Stomach (tissue), 8 donors: ENCODE measurements at regions not wholly inside any gene's neighbourhood (a gene's known extent, or its start where the extent isn't known, plus 50 kb on each side); places are given as distances from the start of the nearest gene placed in this dataset.

Experiments
- DNase-seq, 2 donors: peaks; one replicate each; pipeline versions ENCODE4 v3.0.0 to v3.0.0-alpha.2; 2013 to 2019
- H3K27ac ChIP-seq, 5 donors: fragments of 200-600 bp in 4 of 5; sonication (generic) in 4 of 5; one replicate each; pipeline ENCODE4 v1.5.1; 2013 to 2019; ENCODE audit warnings: mild to moderate bottlenecking in 1 of 5, moderate library complexity in 1 of 5
- H3K27me3 ChIP-seq, 3 donors: fragments of 200-600 bp; sonication (generic); one replicate each; pipeline ENCODE4 v1.5.1; 2017 to 2019; ENCODE audit warnings: mixed run types in 1 of 3
- H3K36me3 ChIP-seq, 4 donors: fragments of 200-600 bp; sonication (generic); 1 replicate in 3 of 4; 2 replicates in 1 of 4; pipeline ENCODE4 v1.5.1; 2016 to 2019
- H3K4me1 ChIP-seq, 4 donors: fragments of 200-600 bp; sonication (generic); one replicate each; pipeline ENCODE4 v1.5.1; 2016 to 2019
- H3K4me3 ChIP-seq, 4 donors: fragments of 200-600 bp; sonication (generic) in 3 of 4; one replicate each; pipeline ENCODE4 v1.5.1; 2016 to 2019; ENCODE audit warnings: mild to moderate bottlenecking in 1 of 4
- H3K9me3 ChIP-seq, 4 donors: fragments of 200-600 bp; sonication (generic); one replicate each; pipeline ENCODE4 v1.5.1; 2016 to 2019
- CTCF ChIP-seq, 7 experiments: fragments of 450-650 bp in 4 of 7; fragments of 200-600 bp in 3 of 7; sonication (generic) in 3 of 7; IDR thresholded peaks; one replicate each; pipeline ENCODE4 v1.5.1; 2016 to 2019; ENCODE audit warnings: antibody characterized with exemption in 7 of 7, control low read depth in 2 of 7, mild to moderate bottlenecking in 1 of 7
- EP300 ChIP-seq: sonication (generic); formaldehyde crosslinking; IDR thresholded peaks from one replicate; pipeline ENCODE4 v1.6.1; 2017; ENCODE audit warnings: antibody characterized with exemption
- POLR2A ChIP-seq, 4 donors: fragments of 450-650 bp; IDR thresholded peaks; one replicate each; pipeline ENCODE4 v1.6.1; 2016; ENCODE audit warnings: antibody characterized with exemption in 4 of 4, control low read depth in 2 of 4, mild to moderate bottlenecking in 1 of 4, moderate library complexity in 1 of 4
- POLR2AphosphoS5 ChIP-seq, 3 donors: sonication (generic); formaldehyde crosslinking; IDR thresholded peaks; one replicate each; pipeline ENCODE4 v1.6.1; 2016; ENCODE audit warnings: antibody characterized with exemption in 3 of 3
- WGBS, 5 donors: extraction: QIAGEN DNeasy Blood & Tissue Kit in 3 of 5; methylation state at CpG; one replicate each; pipeline versions ENCODE4 v1.1.5 to v1.1.7; 2013 to 2018; 5-methylcytosine and 5-hydroxymethylcytosine counted together
- intact Hi-C: fragments of 100-400 bp; cut with DNase I; formaldehyde crosslinking; loops from one replicate; pipeline ENCODE4 v1.15.1; 2023; ENCODE audit warnings: low total_unique reads
- donor health status: healthy with polysubstance abuse.
- donor health status: Bipolar disorder and iron deficiency.
- donor health status: healthy.

GRCh38 chr4:160202802-160203201, 1099.9 kb downstream of the RAPGEF2 start:
- no peaks in the 10 kb centered on the region for H3K4me1 ChIP-seq
- H3K9me3 ChIP-seq, result peaks cover 0 to 13% (median 3%) of the 10 kb centered on the region in 4 donors
- H3K27me3 ChIP-seq, result no peaks in the 10 kb centered on the region
- no peak overlapping the region for H3K27ac ChIP-seq
- intact Hi-C loops, result no loop called here
- TF ChIP-seq POLR2AphosphoS5 (IDR thresholded peaks at IDR 0.05), result no peak
- no peak for TF ChIP-seq POLR2A (IDR thresholded peaks at IDR 0.05)
- TF ChIP-seq CTCF (IDR thresholded peaks at IDR 0.05), result no peak
- TF ChIP-seq EP300, result no peak
- no peak overlapping the region for H3K4me3 ChIP-seq
- H3K36me3 ChIP-seq, result no peaks in the 10 kb centered on the region
- no peak for DNase-seq
- WGBS, 5 donors, result 60 to 77% (median 69%) methylated on average over 2 of the region's 2 CpGs

GRCh38 chr4:160212078-160212477, 1109.2 kb downstream of the RAPGEF2 start:
- intact Hi-C loops, result no loop called here
- 28 to 40% (median 35%) methylated on average over 3 of the region's 3 CpGs for WGBS, 5 donors

GRCh38 chr4:160213366-160213765, 1110.5 kb downstream of the RAPGEF2 start:
- TF ChIP-seq POLR2A (IDR thresholded peaks at IDR 0.05), result no peak
- TF ChIP-seq EP300, result no peak
- no peak for TF ChIP-seq POLR2AphosphoS5 (IDR thresholded peaks at IDR 0.05)
- TF ChIP-seq CTCF (IDR thresholded peaks at IDR 0.05), result no peak
- no peak overlapping the region for H3K4me3 ChIP-seq
- H3K9me3 ChIP-seq, result peaks cover 0 to 15% (median 0%) of the 10 kb centered on the region in 4 donors
- no peak for DNase-seq
- H3K27me3 ChIP-seq, result no peaks in the 10 kb centered on the region
- intact Hi-C loops, result no loop called here
- WGBS, 5 donors, result 14 to 80% (median 50%) methylated on average over 1 of the region's 1 CpG
- H3K4me1 ChIP-seq, result no peaks in the 10 kb centered on the region
- H3K27ac ChIP-seq, result no peak overlapping the region
- no peaks in the 10 kb centered on the region for H3K36me3 ChIP-seq

More at GRCh38 chr4:160212078-160212477, 1109.2 kb downstream of the RAPGEF2 start:
- no peak for DNase-seq
- no peaks in the 10 kb centered on the region for H3K27me3 ChIP-seq
- no peaks in the 10 kb centered on the region for H3K4me1 ChIP-seq
- H3K4me3 ChIP-seq, result no peak overlapping the region
- H3K9me3 ChIP-seq, result peaks cover 0 to 6% (median 0%) of the 10 kb centered on the region in 4 donors
- no peak for TF ChIP-seq EP300
- no peak for TF ChIP-seq POLR2A (IDR thresholded peaks at IDR 0.05)
- TF ChIP-seq CTCF (IDR thresholded peaks at IDR 0.05), result no peak
- no peak for TF ChIP-seq POLR2AphosphoS5 (IDR thresholded peaks at IDR 0.05)
- H3K27ac ChIP-seq, result no peak overlapping the region
- H3K36me3 ChIP-seq, result no peaks in the 10 kb centered on the region

GRCh38 chr4:160217352-160217751, 1114.5 kb downstream of the RAPGEF2 start:
- Histone ChIP-seq H3K9me3 (peaks cover 0 to 35% (median 18%) of the 10 kb centered on the region in 4 donors), H3K36me3 (no peaks in the 10 kb centered on the region), H3K4me3 (no peak overlapping the region), H3K4me1 (no peaks in the 10 kb centered on the region), H3K27ac (no peak overlapping the region), H3K27me3 (no peaks in the 10 kb centered on the region)
- 83 to 90% (median 89%) methylated on average over 1 of the region's 1 CpG for WGBS, 5 donors
- no peak for TF ChIP-seq CTCF (IDR thresholded peaks at IDR 0.05)
- TF ChIP-seq POLR2AphosphoS5 (IDR thresholded peaks at IDR 0.05), result no peak
- TF ChIP-seq POLR2A (IDR thresholded peaks at IDR 0.05), result no peak
- no peak for TF ChIP-seq EP300
- no peak for DNase-seq
- intact Hi-C loops, result no loop called here
